HCT116 (cell line): ENCODE measurements at regions not wholly inside any gene's neighbourhood (a gene's known extent, or its start where the extent isn't known, plus 50 kb on each side); places are given as distances from the start of the nearest gene placed in this dataset.

Experiments
- ATAC-seq: fragments of 200-7000 bp; cut with Tn5 transposase; 2 replicates; pipeline ENCODE4 v1.9.1; 2020; ENCODE audit warnings: mild to moderate bottlenecking, moderate library complexity
- BruUV-seq: library from RNA; stranded (reverse); fragments of 400-500 nt; replicated peaks from 2 replicates; lab custom pipeline; 2021; lab: Mats Ljungman, UMichigan
- CTCF ChIA-PET: fragments of 300-600 bp; sonication (Branson Sonifier 250); formaldehyde crosslinking; loops from one replicate; lab custom pipeline; 2021; ENCODE audit warnings: antibody characterized with exemption; lab: Charles Lee
- POLR2A ChIA-PET: fragments of 300-600, 350-600 bp; sonication (Branson Sonifier 250); formaldehyde crosslinking; loops from one replicate; lab custom pipeline; 2021; ENCODE audit warnings: antibody characterized with exemption; lab: Charles Lee
- RAD21 ChIA-PET, 2 experiments: fragments of 300-600 bp; sonication (Branson Sonifier 250); formaldehyde crosslinking; loops; one replicate each; lab custom pipeline; 2023; ENCODE audit warnings: low total read pairs in 2 of 2; ENCODE audit not compliant: uncharacterized antibody in 2 of 2, unreplicated experiment in 2 of 2, low non-redundant PET in 1 of 2; lab: Charles Lee
- DNase-seq: peaks from one replicate; pipeline ENCODE4 v3.0.0-alpha.2; 2010; ENCODE audit warnings: low read depth, low spot score
- H2AFZ ChIP-seq: fragments of 200-600 bp; shearing (Covaris generic), sonication (generic); 2 replicates; pipeline ENCODE4 v1.6.1; 2017; ENCODE audit warnings: low read depth, mixed run types, mixed read lengths, antibody characterized with exemption, low read length; ENCODE audit not compliant: poor library complexity, severe bottlenecking
- H3K27ac ChIP-seq: 2 replicates; pipeline ENCODE4 v1.5.1; 2012; ENCODE audit warnings: low read depth, low read length
- H3K27me3 ChIP-seq: fragments of 200-600 bp; sonication (generic); 2 replicates; pipeline ENCODE4 v1.6.1; 2016; ENCODE audit warnings: mixed run types, low read length, mixed read lengths; ENCODE audit not compliant: insufficient read depth
- H3K36me3 ChIP-seq, 2 experiments: fragments of 200-500 bp in 1 of 2; fragments of 200-600 bp in 1 of 2; sonication (Bioruptor generic) in 1 of 2; sonication (generic) in 1 of 2; 2 replicates each; pipeline versions ENCODE4 v1.5.1 to v1.6.1; 2014 to 2016; ENCODE audit warnings: low read length in 2 of 2, inconsistent platforms in 1 of 2, mixed read lengths in 1 of 2, mixed run types in 1 of 2; ENCODE audit not compliant: insufficient read depth in 2 of 2, control insufficient read depth in 1 of 2
- H3K4me1 ChIP-seq, 2 experiments: fragments of 200-600 bp in 1 of 2; sonication (generic) in 1 of 2; 2 replicates each; pipeline versions ENCODE4 v1.5.1 to v1.6.1; 2012 to 2017; ENCODE audit warnings: low read length in 2 of 2, inconsistent platforms in 1 of 2, mild to moderate bottlenecking in 1 of 2, mixed read lengths in 1 of 2, mixed run types in 1 of 2, moderate library complexity in 1 of 2; ENCODE audit not compliant: insufficient read depth in 2 of 2, control insufficient read depth in 1 of 2
- H3K4me2 ChIP-seq: fragments of 200-600 bp; sonication (generic); 2 replicates; pipeline ENCODE4 v1.6.1; 2017; ENCODE audit warnings: mixed run types, low read length, mixed read lengths
- H3K4me3 ChIP-seq, 2 experiments: fragments of 200-600 bp in 1 of 2; sonication (generic) in 1 of 2; replicated peaks in 1 of 2; 2 replicates each; pipeline ENCODE4 v1.5.1; 2011 to 2016; ENCODE audit warnings: low read length in 2 of 2, control low read depth in 1 of 2, low read depth in 1 of 2, mild to moderate bottlenecking in 1 of 2, mixed read lengths in 1 of 2, mixed run types in 1 of 2
- H3K79me2 ChIP-seq: fragments of 200-600 bp; sonication (generic); 2 replicates; pipeline ENCODE4 v1.6.1; 2017; ENCODE audit warnings: mild to moderate bottlenecking, mixed run types, low read length, moderate library complexity, mixed read lengths; ENCODE audit not compliant: insufficient read depth
- H3K9ac ChIP-seq: fragments of 200-600 bp; sonication (generic); 2 replicates; pipeline ENCODE4 v1.6.1; 2016; ENCODE audit warnings: low read length, mixed read lengths
- H3K9me2 ChIP-seq: fragments of 200-600 bp; sonication (generic), shearing (Covaris generic); 2 replicates; pipeline ENCODE4 v1.6.1; 2017; ENCODE audit warnings: mixed run types, mild to moderate bottlenecking, moderate library complexity; ENCODE audit not compliant: insufficient read depth
- H3K9me3 ChIP-seq, 2 experiments: fragments of 200-500 bp in 1 of 2; fragments of 200-600 bp in 1 of 2; sonication (Bioruptor generic) in 1 of 2; sonication (generic) in 1 of 2; 2 replicates each; pipeline ENCODE4 v1.6.1; 2014 to 2017; ENCODE audit warnings: low read length in 2 of 2, mixed read lengths in 2 of 2, inconsistent platforms in 1 of 2, low read depth in 1 of 2, mild to moderate bottlenecking in 1 of 2, mixed run types in 1 of 2, moderate library complexity in 1 of 2; ENCODE audit not compliant: control insufficient read depth in 1 of 2, insufficient read depth in 1 of 2
- H4K20me1 ChIP-seq: fragments of 200-600 bp; sonication (generic), shearing (Covaris generic); 2 replicates; pipeline ENCODE4 v1.6.1; 2017; ENCODE audit warnings: mixed run types, mild to moderate bottlenecking, moderate library complexity; ENCODE audit not compliant: insufficient read depth
- CBX3 ChIP-seq: IDR thresholded peaks from 2 replicates; pipeline ENCODE4 v1.6.1; 2012; ENCODE audit warnings: low read depth
- CTCF ChIP-seq, 3 experiments: fragments of 200-600 bp in 1 of 3; sonication (generic) in 1 of 3; IDR thresholded peaks in 2 of 3; conservative IDR thresholded peaks in 1 of 3; 2 replicates each; pipeline ENCODE4 v1.5.1; 2012 to 2017; ENCODE audit warnings: low read depth in 2 of 3, low read length in 2 of 3, antibody characterized with exemption in 1 of 3, borderline replicate concordance in 1 of 3, control low read depth in 1 of 3, mild to moderate bottlenecking in 1 of 3, mixed read lengths in 1 of 3, mixed run types in 1 of 3, moderate library complexity in 1 of 3; ENCODE audit not compliant: insufficient read depth in 1 of 3
- ELF1 ChIP-seq: IDR thresholded peaks from 2 replicates; pipeline ENCODE4 v1.6.1; 2012; ENCODE audit warnings: low read depth, borderline replicate concordance
- FOSL1 ChIP-seq: IDR thresholded peaks from 2 replicates; pipeline ENCODE4 v1.6.1; 2012; ENCODE audit warnings: low read depth
- JUND ChIP-seq: IDR thresholded peaks from 2 replicates; pipeline ENCODE4 v1.6.1; 2012
- MAX ChIP-seq: IDR thresholded peaks from 2 replicates; pipeline ENCODE4 v1.6.1; 2012
- POLR2A ChIP-seq: IDR thresholded peaks from 2 replicates; pipeline ENCODE4 v1.7.0; 2011; ENCODE audit warnings: borderline replicate concordance; ENCODE audit not compliant: insufficient read depth, insufficient read length; ENCODE audit errors: extremely low read depth
- POLR2AphosphoS5 ChIP-seq: IDR thresholded peaks from 2 replicates; pipeline ENCODE4 v1.6.1; 2011; ENCODE audit warnings: mild to moderate bottlenecking, low read depth, low read length, moderate library complexity
- RAD21 ChIP-seq: IDR thresholded peaks from 2 replicates; pipeline ENCODE4 v1.6.1; 2012; ENCODE audit warnings: low read depth, mild to moderate bottlenecking
- SRF ChIP-seq: IDR thresholded peaks from 2 replicates; pipeline ENCODE4 v1.6.1; 2012; ENCODE audit warnings: low read depth
- ZFX ChIP-seq: fragments of 450-650 bp; IDR thresholded peaks from 2 replicates; pipeline ENCODE4 v1.6.1; 2017
- ZNF274 ChIP-seq: fragments of 200-500 bp; sonication (Bioruptor generic); IDR thresholded peaks from 2 replicates; pipeline ENCODE4 v1.6.1; 2014; ENCODE audit warnings: mild to moderate bottlenecking, low read depth, low read length, inconsistent platforms
- intact Hi-C: fragments of 100-400 bp; cut with micrococcal nuclease; formaldehyde crosslinking; loops from 2 replicates; pipeline ENCODE4 v1.10.0; 2022
- TF ChIP-seq, protein P1 (sequence below): IDR thresholded peaks from 2 replicates; pipeline ENCODE4 v1.6.1; 2012

GRCh38 chr21:23245255-23245654, 2247.0 kb downstream of the NCAM2 start (continued):
- TF ChIP-seq, protein P1, sequence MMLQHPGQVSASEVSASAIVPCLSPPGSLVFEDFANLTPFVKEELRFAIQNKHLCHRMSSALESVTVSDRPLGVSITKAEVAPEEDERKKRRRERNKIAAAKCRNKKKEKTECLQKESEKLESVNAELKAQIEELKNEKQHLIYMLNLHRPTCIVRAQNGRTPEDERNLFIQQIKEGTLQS = no peak
- TF ChIP-seq, all 23 proteins: peak for 0

DNA sequence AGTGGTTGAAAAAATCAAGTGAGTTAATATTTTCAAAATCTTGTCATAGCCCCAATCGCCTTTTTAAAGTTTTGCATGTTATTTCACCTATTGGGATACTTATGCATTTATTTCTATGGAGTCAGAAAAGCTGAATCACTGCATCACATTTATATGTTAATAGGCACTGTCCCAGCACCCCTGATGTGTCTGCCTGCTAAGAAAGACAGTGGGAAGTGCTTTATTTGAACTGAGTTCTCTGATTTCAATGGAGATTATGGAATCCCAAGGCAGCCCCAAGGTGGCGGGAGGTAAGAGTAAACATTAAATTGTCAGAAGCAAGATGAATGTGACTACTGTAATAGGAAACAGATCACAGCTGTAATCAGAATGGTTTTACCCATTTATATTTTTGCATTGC, 2225.7 kb downstream of the NCAM2 start:
- Histone ChIP-seq H3K36me3 (no peaks in the 10 kb centered on the region), H3K4me2 (no peak overlapping the region), H3K9me3 (peaks cover 10 to 14% of the 10 kb centered on the region in 2 experiments; a peak in 3 of 4 replicates), H3K79me2 (no peaks in the 10 kb centered on the region), H4K20me1 (no peaks in the 10 kb centered on the region; the same call in 1 of the 2 replicates), H3K4me1 (no peaks in the 10 kb centered on the region), H3K9ac (no peak overlapping the region), H3K27me3 (no peaks in the 10 kb centered on the region), H3K27ac (no peak overlapping the region), H2AFZ (no peak overlapping the region), H3K9me2 (no peaks in the 10 kb centered on the region), H3K4me3 (no peak overlapping the region)
- TF ChIP-seq POLR2AphosphoS5 = no peak
- no peak for TF ChIP-seq ELF1
- TF ChIP-seq ZNF274 = no peak
- no peak for TF ChIP-seq RAD21
- no peak for TF ChIP-seq CBX3
- TF ChIP-seq CTCF (IDR thresholded peaks at IDR 0.05 in 2 of 3, conservative IDR thresholded peaks at IDR 0.05 in 1 of 3; ENCODE audit: borderline replicate concordance in 1 of 3, insufficient read depth in 1 of 3, low read depth in 2 of 3, low read length in 2 of 3) = no peak
- TF ChIP-seq ZFX = no peak
- TF ChIP-seq FOSL1 = no peak
- no peak for TF ChIP-seq JUND
- no peak for TF ChIP-seq MAX
- no peak for TF ChIP-seq POLR2A
- TF ChIP-seq, protein P1 = no peak
- no peak for TF ChIP-seq SRF
- BruUV-seq = no TSS peak
- ATAC-seq (no peak), DNase-seq (no peak)
- ChIA-PET RAD21 (no interaction called here), CTCF (no interaction called here), POLR2A (no interaction called here)
- intact Hi-C loops = no loop called here
